GM12875 (cell line): ENCODE measurements at regions not wholly inside any gene's neighbourhood (a gene's known extent, or its start where the extent isn't known, plus 50 kb on each side); places are given as distances from the start of the nearest gene placed in this dataset.

Experiments used
- H3K4me3 ChIP-seq: one replicate; pipeline ENCODE4 v1.5.1; 2011; ENCODE audit warnings: low read depth, low read length, control low read depth
- CTCF ChIP-seq: IDR thresholded peaks from 2 replicates; pipeline ENCODE4 v1.5.1; 2011; ENCODE audit warnings: low read depth, mild to moderate bottlenecking, control low read depth, inconsistent platforms, low read length, moderate library complexity, borderline replicate concordance; ENCODE audit not compliant: insufficient read depth

DNA sequence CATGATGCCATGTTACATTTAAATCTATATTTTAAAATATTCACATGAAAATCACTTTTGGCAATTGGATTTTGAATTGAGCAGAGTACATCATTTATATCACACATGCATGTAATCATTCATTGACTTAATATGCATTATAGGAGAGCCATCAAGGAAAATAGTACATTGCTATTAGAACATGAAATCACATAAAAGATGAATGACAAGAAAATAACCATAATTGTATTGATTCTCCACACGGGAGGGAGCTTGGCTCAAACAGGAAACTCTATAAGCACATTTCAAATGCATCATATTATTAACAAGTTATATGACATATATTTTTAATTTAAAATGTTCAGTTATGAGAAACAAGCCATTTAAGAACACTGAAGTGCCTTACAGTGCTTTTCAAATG is 208.6 kb upstream of the PRR20A start:
- TF ChIP-seq CTCF = no peak
- H3K4me3 ChIP-seq = no peak overlapping the region

- no peak overlapping the region for H3K4me3 ChIP-seq
- TF ChIP-seq CTCF = no peak
Observed at GRCh38 chr13:56953965-56954364, 186.8 kb upstream of the PRR20A start.

- TF ChIP-seq CTCF = no peak
- H3K4me3 ChIP-seq = no peak overlapping the region
Observed at GRCh38 chr13:56975647-56976046, 165.1 kb upstream of the PRR20A start.

- no peak for TF ChIP-seq CTCF
- H3K4me3 ChIP-seq = no peak overlapping the region
Observed at GRCh38 chr13:56980856-56981255, 159.9 kb upstream of the PRR20A start.

DNA sequence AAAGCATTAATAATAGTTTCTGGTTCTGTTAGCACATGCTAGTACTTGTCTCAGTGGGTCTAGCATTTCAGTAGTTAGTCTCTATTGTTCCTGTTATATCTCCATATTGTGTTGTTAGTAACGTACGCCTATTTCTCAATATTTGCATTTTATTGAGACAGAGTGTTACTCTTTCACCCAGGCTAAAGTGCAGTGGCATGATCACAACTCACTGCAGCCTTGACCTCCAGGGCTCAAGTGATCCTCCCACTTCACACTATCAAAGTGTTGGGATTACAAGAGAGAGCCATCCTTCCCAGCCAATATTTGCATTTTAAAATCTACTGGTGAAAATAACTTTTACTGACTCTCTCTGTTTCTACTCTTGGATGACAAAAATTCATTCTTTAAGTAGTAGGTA is 154.6 kb upstream of the PRR20A start:
- H3K4me3 ChIP-seq = no peak overlapping the region
- no peak for TF ChIP-seq CTCF

DNA sequence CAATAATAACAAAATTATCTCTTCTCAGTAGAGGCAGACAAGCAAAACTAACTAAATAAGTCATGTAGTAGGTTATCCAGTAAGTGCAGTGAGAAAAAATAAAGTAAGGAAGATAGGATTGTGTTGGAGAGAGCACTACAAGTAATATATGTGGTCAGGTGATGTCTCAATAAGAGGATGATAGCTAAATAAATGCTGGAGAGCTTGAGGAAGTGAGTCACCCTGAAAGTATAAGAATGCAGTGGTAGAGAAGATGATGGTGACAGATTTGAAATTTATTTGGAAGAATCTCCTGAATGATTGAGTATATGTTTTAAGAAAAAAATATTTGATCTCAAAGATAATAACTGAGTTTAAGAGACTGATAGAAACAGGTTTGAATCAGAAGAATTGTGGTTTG is 152.2 kb upstream of the PRR20A start:
- no peak overlapping the region for H3K4me3 ChIP-seq
- no peak for TF ChIP-seq CTCF

GRCh38 chr13:57003682-57004081 is 137.0 kb upstream of the PRR20A start:
- no peak for TF ChIP-seq CTCF
- no peak overlapping the region for H3K4me3 ChIP-seq

GRCh38 chr13:57017357-57017756 is 123.4 kb upstream of the PRR20A start:
- TF ChIP-seq CTCF = no peak
- H3K4me3 ChIP-seq = no peak overlapping the region
